WTC11 (cell line): ENCODE measurements at regions not wholly inside any gene's neighbourhood (a gene's known extent, or its start where the extent isn't known, plus 50 kb on each side); places are given as distances from the start of the nearest gene placed in this dataset.

Source experiments
- ATAC-seq: fragments of 200-7000 bp; cut with Tn5 transposase; 2 replicates; pipeline ENCODE4 v1.10.0; 2021; ENCODE audit warnings: mild to moderate bottlenecking, moderate library complexity
- CTCF ChIA-PET: fragments of 300-600 bp; sonication (Branson Sonifier 250); formaldehyde crosslinking; loops from one replicate; lab custom pipeline; 2021; ENCODE audit warnings: antibody characterized with exemption; lab: Charles Lee
- POLR2A ChIA-PET: fragments of 350-600 bp; sonication (Branson Sonifier 250); formaldehyde crosslinking; loops from one replicate; lab custom pipeline; 2021; ENCODE audit warnings: antibody characterized with exemption; lab: Charles Lee
- DNase-seq: peaks from one replicate; pipeline ENCODE4 v3.0.0; 2021; ENCODE audit warnings: low spot score
- H3K27ac Mint-ChIP-seq: 2 replicates; pipeline ENCODE4 v1.8.0; 2021; ENCODE audit warnings: mixed read lengths
- H3K27me3 Mint-ChIP-seq: 2 replicates; pipeline ENCODE4 v1.8.0; 2021; ENCODE audit warnings: low read depth, mild to moderate bottlenecking, moderate library complexity, mixed read lengths
- H3K36me3 Mint-ChIP-seq: 2 replicates; pipeline ENCODE4 v1.8.0; 2021; ENCODE audit warnings: mixed read lengths
- H3K4me1 Mint-ChIP-seq: 2 replicates; pipeline ENCODE4 v1.8.0; 2022; ENCODE audit warnings: mixed read lengths
- H3K4me3 Mint-ChIP-seq: 2 replicates; pipeline ENCODE4 v1.8.0; 2021; ENCODE audit warnings: mild to moderate bottlenecking, moderate library complexity, mixed read lengths
- H3K9me3 Mint-ChIP-seq: 2 replicates; pipeline ENCODE4 v1.8.0; 2021; ENCODE audit warnings: mixed read lengths
- AFF4 ChIP-seq: sonication (generic); formaldehyde crosslinking; IDR thresholded peaks from 2 replicates; pipeline ENCODE4 v1.8.1; 2023; ENCODE audit warnings: mild to moderate bottlenecking, missing genetic modification reagents, borderline replicate concordance
- ATF1 ChIP-seq: sonication (generic); formaldehyde crosslinking; IDR thresholded peaks from 2 replicates; pipeline ENCODE4 v1.8.1; 2023; ENCODE audit warnings: mild to moderate bottlenecking, moderate library complexity, missing genetic modification reagents
- ATF2 ChIP-seq: sonication (generic); formaldehyde crosslinking; IDR thresholded peaks from 2 replicates; pipeline ENCODE4 v1.8.1; 2022; ENCODE audit warnings: low read depth, missing genetic modification reagents, borderline replicate concordance
- EMX1 ChIP-seq: fragments of 250-450 bp; sonication (Bioruptor Pico); IDR thresholded peaks from 2 replicates; pipeline ENCODE4 v1.8.0; 2021; ENCODE audit warnings: mild to moderate bottlenecking
- ETV6 ChIP-seq: sonication (generic); formaldehyde crosslinking; IDR thresholded peaks from 2 replicates; pipeline ENCODE4 v1.8.1; 2022; ENCODE audit warnings: mild to moderate bottlenecking, missing genetic modification reagents
- FOXK1 ChIP-seq: sonication (generic); formaldehyde crosslinking; IDR thresholded peaks from 2 replicates; pipeline ENCODE4 v1.8.0; 2022; ENCODE audit warnings: mild to moderate bottlenecking, moderate library complexity, missing genetic modification reagents
- GRHL2 ChIP-seq: fragments of 250-450 bp; sonication (Bioruptor Pico); IDR thresholded peaks from 2 replicates; pipeline ENCODE4 v1.8.0; 2022; ENCODE audit warnings: mild to moderate bottlenecking, moderate library complexity; ENCODE audit not compliant: insufficient replicate concordance, severe bottlenecking
- JAZF1 ChIP-seq: fragments of 250-450 bp; sonication (Bioruptor Pico); IDR thresholded peaks from 2 replicates; pipeline ENCODE4 v1.9.0; 2021; ENCODE audit warnings: moderate library complexity, mild to moderate bottlenecking, inconsistent platforms
- MYBL2 ChIP-seq: sonication (generic); formaldehyde crosslinking; IDR thresholded peaks from 2 replicates; pipeline ENCODE4 v1.8.1; 2023; ENCODE audit warnings: mild to moderate bottlenecking, moderate library complexity, missing genetic modification reagents
- NFATC4 ChIP-seq: fragments of 250-450 bp; sonication (Bioruptor Pico); IDR thresholded peaks from 2 replicates; pipeline ENCODE4 v1.9.0; 2021; ENCODE audit warnings: mild to moderate bottlenecking
- PREB ChIP-seq: sonication (generic); formaldehyde crosslinking; IDR thresholded peaks from 2 replicates; pipeline ENCODE4 v1.8.1; 2022; ENCODE audit warnings: mild to moderate bottlenecking, missing genetic modification reagents, moderate library complexity, borderline replicate concordance
- SOX15 ChIP-seq: fragments of 250-450 bp; sonication (Bioruptor Pico); IDR thresholded peaks from 2 replicates; pipeline ENCODE4 v1.9.0; 2021; ENCODE audit warnings: mild to moderate bottlenecking
- TCF7 ChIP-seq: sonication (generic); formaldehyde crosslinking; IDR thresholded peaks from 2 replicates; pipeline ENCODE4 v1.8.0; 2022; ENCODE audit warnings: mild to moderate bottlenecking, low read depth, missing genetic modification reagents, moderate library complexity
- TEAD1 ChIP-seq: sonication (generic); formaldehyde crosslinking; IDR thresholded peaks from 2 replicates; pipeline ENCODE4 v1.8.0; 2022; ENCODE audit warnings: mild to moderate bottlenecking, missing genetic modification reagents
- TEAD4 ChIP-seq: sonication (generic); formaldehyde crosslinking; IDR thresholded peaks from 2 replicates; pipeline ENCODE4 v1.8.0; 2022; ENCODE audit warnings: mild to moderate bottlenecking, missing genetic modification reagents
- TP53 ChIP-seq: sonication (generic); formaldehyde crosslinking; IDR thresholded peaks from 2 replicates; pipeline ENCODE4 v1.8.1; 2023; ENCODE audit warnings: mild to moderate bottlenecking, missing genetic modification reagents
- ZBTB21 ChIP-seq: sonication (generic); formaldehyde crosslinking; IDR thresholded peaks from 2 replicates; pipeline ENCODE4 v1.8.1; 2023; ENCODE audit warnings: mild to moderate bottlenecking, missing genetic modification reagents, borderline replicate concordance
- ZNF219 ChIP-seq: sonication (generic); formaldehyde crosslinking; IDR thresholded peaks from 2 replicates; pipeline ENCODE4 v1.8.0; 2023; ENCODE audit warnings: missing genetic modification reagents, mild to moderate bottlenecking, borderline replicate concordance
- ZNF263 ChIP-seq: sonication (generic); formaldehyde crosslinking; IDR thresholded peaks from 2 replicates; pipeline ENCODE4 v1.8.1; 2022; ENCODE audit warnings: low read depth, mild to moderate bottlenecking, moderate library complexity, missing genetic modification reagents
- ZNF423 ChIP-seq: fragments of 250-450 bp; sonication (Bioruptor Pico); IDR thresholded peaks from 2 replicates; pipeline ENCODE4 v2.1.2; 2022; ENCODE audit warnings: mild to moderate bottlenecking, moderate library complexity
- TF ChIP-seq, protein P1 (sequence below): sonication (generic); formaldehyde crosslinking; IDR thresholded peaks from 2 replicates; pipeline ENCODE4 v1.8.0; 2022; ENCODE audit warnings: mild to moderate bottlenecking, missing genetic modification reagents
- TF ChIP-seq, protein P2 (sequence below): sonication (generic); formaldehyde crosslinking; IDR thresholded peaks from 2 replicates; pipeline ENCODE4 v1.8.1; 2023; ENCODE audit warnings: mild to moderate bottlenecking, moderate library complexity, missing genetic modification reagents
- TF ChIP-seq, protein P3 (sequence below): sonication (generic); formaldehyde crosslinking; IDR thresholded peaks from 2 replicates; pipeline ENCODE4 v1.8.0; 2022; ENCODE audit warnings: mild to moderate bottlenecking, missing genetic modification reagents
- TF ChIP-seq, protein P4 (sequence below): sonication (generic); formaldehyde crosslinking; conservative IDR thresholded peaks from 2 replicates; pipeline ENCODE4 v1.8.1; 2022; ENCODE audit warnings: mild to moderate bottlenecking, missing genetic modification reagents

- H3K4me3 Mint-ChIP-seq = no peak overlapping the region
- H3K36me3 Mint-ChIP-seq = no peaks in the 10 kb centered on the region
Measured at GRCh38 chr5:109953761-109954160, 264.0 kb downstream of the MAN2A1 start.

GRCh38 chr5:109956884-109957283, 267.2 kb downstream of the MAN2A1 start:
- ChIA-PET POLR2A (no interaction called here), CTCF (no interaction called here)
- H3K9me3 Mint-ChIP-seq = no peaks in the 10 kb centered on the region
- TF ChIP-seq, protein P1, sequence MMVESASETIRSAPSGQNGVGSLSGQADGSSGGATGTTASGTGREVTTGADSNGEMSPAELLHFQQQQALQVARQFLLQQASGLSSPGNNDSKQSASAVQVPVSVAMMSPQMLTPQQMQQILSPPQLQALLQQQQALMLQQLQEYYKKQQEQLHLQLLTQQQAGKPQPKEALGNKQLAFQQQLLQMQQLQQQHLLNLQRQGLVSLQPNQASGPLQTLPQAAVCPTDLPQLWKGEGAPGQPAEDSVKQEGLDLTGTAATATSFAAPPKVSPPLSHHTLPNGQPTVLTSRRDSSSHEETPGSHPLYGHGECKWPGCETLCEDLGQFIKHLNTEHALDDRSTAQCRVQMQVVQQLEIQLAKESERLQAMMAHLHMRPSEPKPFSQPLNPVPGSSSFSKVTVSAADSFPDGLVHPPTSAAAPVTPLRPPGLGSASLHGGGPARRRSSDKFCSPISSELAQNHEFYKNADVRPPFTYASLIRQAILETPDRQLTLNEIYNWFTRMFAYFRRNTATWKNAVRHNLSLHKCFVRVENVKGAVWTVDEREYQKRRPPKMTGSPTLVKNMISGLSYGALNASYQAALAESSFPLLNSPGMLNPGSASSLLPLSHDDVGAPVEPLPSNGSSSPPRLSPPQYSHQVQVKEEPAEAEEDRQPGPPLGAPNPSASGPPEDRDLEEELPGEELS (CRISPR knock-in tag) = no peak
- TF ChIP-seq TEAD4 (no peak), ZNF219 (CRISPR knock-in tag) (no peak), TCF7 (CRISPR knock-in tag) (no peak), ATF2 (no peak)

More at GRCh38 chr5:109953761-109954160, 264.0 kb downstream of the MAN2A1 start:
- Mint-ChIP-seq H3K27me3 (no peaks in the 10 kb centered on the region), H3K4me1 (no peaks in the 10 kb centered on the region; the same call in 1 of the 2 replicates), H3K27ac (no peak overlapping the region), H3K9me3 (no peaks in the 10 kb centered on the region)
- TF ChIP-seq TP53 (no peak), SOX15 (CRISPR knock-in tag) (no peak), JAZF1 (CRISPR knock-in tag) (no peak), EMX1 (CRISPR knock-in tag) (no peak), PREB (CRISPR knock-in tag) (no peak), TCF7 (CRISPR knock-in tag) (no peak), ATF1 (no peak), GRHL2 (no peak), ETV6 (no peak), NFATC4 (CRISPR knock-in tag) (no peak), MYBL2 (CRISPR knock-in tag) (no peak), ZBTB21 (CRISPR knock-in tag) (no peak), AFF4 (CRISPR knock-in tag) (no peak), ZNF423 (no peak), ZNF263 (no peak), TEAD1 (CRISPR knock-in tag) (no peak), FOXK1 (CRISPR knock-in tag) (no peak)
- TF ChIP-seq, protein P2, sequence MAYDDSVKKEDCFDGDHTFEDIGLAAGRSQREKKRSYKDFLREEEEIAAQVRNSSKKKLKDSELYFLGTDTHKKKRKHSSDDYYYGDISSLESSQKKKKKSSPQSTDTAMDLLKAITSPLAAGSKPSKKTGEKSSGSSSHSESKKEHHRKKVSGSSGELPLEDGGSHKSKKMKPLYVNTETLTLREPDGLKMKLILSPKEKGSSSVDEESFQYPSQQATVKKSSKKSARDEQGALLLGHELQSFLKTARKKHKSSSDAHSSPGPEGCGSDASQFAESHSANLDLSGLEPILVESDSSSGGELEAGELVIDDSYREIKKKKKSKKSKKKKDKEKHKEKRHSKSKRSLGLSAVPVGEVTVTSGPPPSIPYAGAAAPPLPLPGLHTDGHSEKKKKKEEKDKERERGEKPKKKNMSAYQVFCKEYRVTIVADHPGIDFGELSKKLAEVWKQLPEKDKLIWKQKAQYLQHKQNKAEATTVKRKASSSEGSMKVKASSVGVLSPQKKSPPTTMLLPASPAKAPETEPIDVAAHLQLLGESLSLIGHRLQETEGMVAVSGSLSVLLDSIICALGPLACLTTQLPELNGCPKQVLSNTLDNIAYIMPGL = no peak
- TF ChIP-seq, protein P3, sequence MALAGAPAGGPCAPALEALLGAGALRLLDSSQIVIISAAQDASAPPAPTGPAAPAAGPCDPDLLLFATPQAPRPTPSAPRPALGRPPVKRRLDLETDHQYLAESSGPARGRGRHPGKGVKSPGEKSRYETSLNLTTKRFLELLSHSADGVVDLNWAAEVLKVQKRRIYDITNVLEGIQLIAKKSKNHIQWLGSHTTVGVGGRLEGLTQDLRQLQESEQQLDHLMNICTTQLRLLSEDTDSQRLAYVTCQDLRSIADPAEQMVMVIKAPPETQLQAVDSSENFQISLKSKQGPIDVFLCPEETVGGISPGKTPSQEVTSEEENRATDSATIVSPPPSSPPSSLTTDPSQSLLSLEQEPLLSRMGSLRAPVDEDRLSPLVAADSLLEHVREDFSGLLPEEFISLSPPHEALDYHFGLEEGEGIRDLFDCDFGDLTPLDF = no peak
- TF ChIP-seq, protein P4, sequence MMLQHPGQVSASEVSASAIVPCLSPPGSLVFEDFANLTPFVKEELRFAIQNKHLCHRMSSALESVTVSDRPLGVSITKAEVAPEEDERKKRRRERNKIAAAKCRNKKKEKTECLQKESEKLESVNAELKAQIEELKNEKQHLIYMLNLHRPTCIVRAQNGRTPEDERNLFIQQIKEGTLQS = no peak
- ATAC-seq (no peak), DNase-seq (no peak)
- POLR2A ChIA-PET = no interaction called here
- CTCF ChIA-PET = no interaction called here

More at GRCh38 chr5:109956884-109957283, 267.2 kb downstream of the MAN2A1 start:
- ATAC-seq = no peak
- no peaks in the 10 kb centered on the region for H3K27me3 Mint-ChIP-seq
- no peak overlapping the region for H3K4me3 Mint-ChIP-seq
- DNase-seq = no peak
- no peaks in the 10 kb centered on the region; the same call in 1 of the 2 replicates for H3K4me1 Mint-ChIP-seq
- no peak overlapping the region for H3K27ac Mint-ChIP-seq
- no peaks in the 10 kb centered on the region for H3K36me3 Mint-ChIP-seq
